ENCODE measurements at regions not wholly inside any gene's neighbourhood (a gene's known extent, or its start where the extent isn't known, plus 50 kb on each side); places are given as distances from the start of the nearest gene placed in this dataset.

GRCh38 chr18:30081122-30081521 lies 961.4 kb downstream of the DSC3 start:
- TF ChIP-seq EZH2phosphoT487 (IDR thresholded peaks at IDR 0.05; ENCODE audit: borderline replicate concordance, low read length) (no peak), CTCF (IDR thresholded peaks at IDR 0.05; ENCODE audit: low read depth, low read length, poor library complexity, severe bottlenecking) (no peak)
- Histone ChIP-seq H3K9me3 (ENCODE audit: control insufficient read depth, insufficient read depth, low read length) (peaks cover 12% of the 10 kb centered on the region; the same call in 1 of the 2 replicates), H3K27me3 (ENCODE audit: control insufficient read depth, low read length) (no peaks in the 10 kb centered on the region), H3K36me3 (ENCODE audit: control insufficient read depth, low read length) (no peaks in the 10 kb centered on the region), H3K4me3 (ENCODE audit: low read length) (no peak overlapping the region), H3K4me2 (ENCODE audit: low read length) (no peak overlapping the region), H3F3A (ENCODE audit: control insufficient read depth, insufficient read depth) (no peaks in the 10 kb centered on the region), H3K79me2 (ENCODE audit: control insufficient read depth, low read length) (no peaks in the 10 kb centered on the region), H4K20me1 (ENCODE audit: control insufficient read depth, insufficient read depth, low read depth, low read length) (no peaks in the 10 kb centered on the region), H3K9me2 (replicated peaks; ENCODE audit: control insufficient read depth, low read length) (no peaks in the 10 kb centered on the region), H3K27ac (ENCODE audit: low read depth, low read length) (no peak overlapping the region), H3K4me1 (ENCODE audit: control insufficient read depth, low read length) (no peaks in the 10 kb centered on the region)

- H3K9me2 ChIP-seq (replicated peaks; ENCODE audit: control insufficient read depth, low read length) = no peaks in the 10 kb centered on the region
- H3K36me3 ChIP-seq (ENCODE audit: control insufficient read depth, low read length) = no peaks in the 10 kb centered on the region
- no peak for TF ChIP-seq EZH2phosphoT487 (IDR thresholded peaks at IDR 0.05; ENCODE audit: borderline replicate concordance, low read length)
- no peak for TF ChIP-seq CTCF (IDR thresholded peaks at IDR 0.05; ENCODE audit: low read depth, low read length, poor library complexity, severe bottlenecking)
- H3K9me3 ChIP-seq (ENCODE audit: control insufficient read depth, insufficient read depth, low read length) = no peaks in the 10 kb centered on the region
- no peaks in the 10 kb centered on the region for H3K27me3 ChIP-seq (ENCODE audit: control insufficient read depth, low read length)
- no peak overlapping the region for H3K4me3 ChIP-seq (ENCODE audit: low read length)
- H3K4me1 ChIP-seq (ENCODE audit: control insufficient read depth, low read length) = no peaks in the 10 kb centered on the region
- H3K79me2 ChIP-seq (ENCODE audit: control insufficient read depth, low read length) = no peaks in the 10 kb centered on the region
- no peaks in the 10 kb centered on the region for H3F3A ChIP-seq (ENCODE audit: control insufficient read depth, insufficient read depth)
- H4K20me1 ChIP-seq (ENCODE audit: control insufficient read depth, insufficient read depth, low read depth, low read length) = no peaks in the 10 kb centered on the region
- no peak overlapping the region for H3K27ac ChIP-seq (ENCODE audit: low read depth, low read length)
- no peak overlapping the region for H3K4me2 ChIP-seq (ENCODE audit: low read length)
These were observed 969.7 kb downstream of the DSC3 start for GRCh38 chr18:30072609-30073385.

DNA sequence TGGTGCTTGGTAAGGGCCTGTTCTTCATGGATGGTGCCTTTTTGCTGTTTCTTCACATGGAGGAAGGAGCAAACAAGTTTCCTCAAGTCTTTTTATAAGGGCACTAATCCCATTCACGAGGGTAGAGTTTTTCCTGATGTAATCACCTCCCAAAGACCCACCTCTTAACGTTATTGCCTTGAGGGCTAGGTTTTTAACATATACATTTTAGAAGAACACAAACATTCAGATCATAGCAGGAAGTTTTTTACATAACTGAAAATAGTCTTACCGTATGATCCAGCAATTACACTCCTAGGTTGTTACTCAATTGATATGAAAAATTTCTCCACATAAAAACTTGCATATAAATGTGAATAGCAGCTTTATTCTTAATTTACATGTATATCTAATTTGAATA lies 976.3 kb downstream of the DSC3 start:
- H3K4me1 ChIP-seq (ENCODE audit: control insufficient read depth, low read length) = no peaks in the 10 kb centered on the region
- TF ChIP-seq CTCF (IDR thresholded peaks at IDR 0.05; ENCODE audit: low read depth, low read length, poor library complexity, severe bottlenecking) = no peak

More for the DNA sequence above, 976.3 kb downstream of the DSC3 start:
- Histone ChIP-seq H3K4me3 (ENCODE audit: low read length) (no peak overlapping the region), H3K27me3 (ENCODE audit: control insufficient read depth, low read length) (no peaks in the 10 kb centered on the region), H4K20me1 (ENCODE audit: control insufficient read depth, insufficient read depth, low read depth, low read length) (no peaks in the 10 kb centered on the region), H3K9me2 (replicated peaks; ENCODE audit: control insufficient read depth, low read length) (no peaks in the 10 kb centered on the region), H3K36me3 (ENCODE audit: control insufficient read depth, low read length) (no peaks in the 10 kb centered on the region), H3K27ac (ENCODE audit: low read depth, low read length) (no peak overlapping the region), H3K79me2 (ENCODE audit: control insufficient read depth, low read length) (no peaks in the 10 kb centered on the region), H3K9me3 (ENCODE audit: control insufficient read depth, insufficient read depth, low read length) (no peaks in the 10 kb centered on the region), H3F3A (ENCODE audit: control insufficient read depth, insufficient read depth) (no peaks in the 10 kb centered on the region), H3K4me2 (ENCODE audit: low read length) (no peak overlapping the region)

All from DOHH2 (cell line).